Left colon (tissue), 2 donors: ENCODE measurements at regions not wholly inside any gene's neighbourhood (a gene's known extent, or its start where the extent isn't known, plus 50 kb on each side); places are given as distances from the start of the nearest gene placed in this dataset.

Source experiments
- ATAC-seq: fragments of 200-7000 bp; cut with Tn5 transposase; one replicate; pipeline ENCODE4 v1.9.1; 2020; ENCODE audit warnings: mild to moderate bottlenecking, moderate library complexity
- DNase-seq, 2 donors: peaks; one replicate each; pipeline ENCODE4 v3.0.0-alpha.2; 2020
- intact Hi-C, 2 donors: fragments of 100-400 bp; cut with DNase I in 1 of 2; cut with micrococcal nuclease in 1 of 2; formaldehyde crosslinking; loops; one replicate each; pipeline versions ENCODE4 v1.11.2 to v1.14.0; 2022; cut with DNase I, micrococcal nuclease
- donor health status: DM: no; HTN: no; CAD: no.
- donor health status: DM: yes; HTN: yes; CAD: no.

DNA sequence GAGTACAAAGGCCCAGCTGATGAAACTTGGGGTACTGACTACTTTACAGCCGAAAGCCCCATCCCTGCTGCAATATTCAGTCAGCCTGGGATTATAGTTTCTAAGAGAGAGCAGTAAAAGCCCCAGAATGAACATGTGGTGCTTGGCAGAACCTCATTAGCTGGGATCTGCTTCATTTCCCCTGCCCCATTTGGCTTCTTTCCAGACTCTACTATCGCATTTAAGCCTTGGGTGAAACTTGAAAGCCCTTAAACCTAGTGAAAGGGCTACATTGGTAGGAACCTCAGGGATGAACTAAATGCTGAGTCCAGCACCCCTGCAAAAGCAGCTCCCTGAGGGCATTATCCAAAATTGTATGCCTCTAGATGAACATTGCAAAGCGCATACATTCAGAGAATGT lies 631.1 kb downstream of the ACTL7B start:
- DNase-seq: no peak
- intact Hi-C loops: no loop called here

DNA sequence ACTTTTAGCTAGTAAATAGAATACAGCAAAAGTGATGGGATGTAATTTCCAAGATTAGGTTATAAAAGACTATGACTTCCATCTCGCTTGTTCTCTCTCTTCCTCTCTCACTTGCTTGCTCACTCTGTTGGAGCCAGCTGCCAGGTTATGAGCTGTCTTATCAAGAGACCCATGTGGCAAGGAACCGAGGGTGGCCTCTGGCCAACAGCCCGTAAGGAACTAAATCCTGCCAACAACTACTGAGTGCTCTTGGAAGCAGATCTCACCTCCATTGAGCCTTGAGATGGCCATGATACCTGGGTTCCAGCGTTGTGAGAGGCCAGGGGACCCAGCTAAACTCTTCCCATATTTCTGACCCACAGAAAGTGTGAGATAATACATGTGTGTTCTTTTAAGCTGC lies 636.1 kb downstream of the ACTL7B start:
- DNase-seq (no peak), ATAC-seq (peak; percentile 48)
- intact Hi-C loops: no loop called here

More for the DNA sequence above, 631.1 kb downstream of the ACTL7B start:
- ATAC-seq: no peak

DNA sequence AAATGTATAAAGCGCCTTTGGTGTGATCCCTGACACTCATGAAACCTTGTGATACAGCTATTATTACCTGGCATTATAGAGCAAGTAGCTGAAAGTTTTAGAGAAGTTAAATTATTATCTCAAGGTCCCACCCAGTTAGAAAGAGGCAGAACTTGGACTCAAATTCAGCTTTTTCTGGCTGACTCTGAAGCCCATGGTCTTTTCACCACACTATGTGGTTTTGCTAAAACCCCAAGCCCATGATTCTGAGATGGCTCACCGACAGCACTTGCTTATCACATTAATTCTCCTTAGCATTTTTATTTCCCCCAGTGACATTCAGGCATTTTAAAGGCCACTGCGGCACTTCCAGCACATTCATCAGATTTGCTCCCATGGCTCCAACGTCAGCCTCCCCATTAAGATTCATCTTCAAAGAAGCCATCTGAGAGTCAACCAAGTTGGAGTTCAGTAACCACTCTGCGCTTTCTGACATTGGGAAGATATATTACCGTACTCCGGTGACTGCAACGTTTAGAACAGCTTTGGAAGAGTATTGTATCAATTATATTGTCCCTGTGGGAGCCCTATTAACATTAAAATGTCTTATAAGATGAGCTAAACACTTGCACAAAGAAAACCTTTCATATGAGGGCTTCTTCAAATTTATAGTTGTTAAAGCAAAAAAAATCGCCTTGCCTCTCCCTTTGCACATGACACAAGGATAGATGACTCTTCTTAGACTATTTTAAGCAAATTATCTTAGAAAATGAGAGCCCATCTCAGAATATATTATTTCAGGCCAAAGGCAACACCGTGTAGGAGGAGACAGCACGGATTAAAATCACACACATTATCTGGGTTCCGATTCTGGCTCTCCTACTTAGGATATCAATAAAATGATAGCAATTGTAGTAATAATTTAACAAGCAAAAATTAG lies 638.1 kb downstream of the ACTL7B start:
- intact Hi-C loops: no loop called here
- DNase-seq (no peak), ATAC-seq (no peak)

DNA sequence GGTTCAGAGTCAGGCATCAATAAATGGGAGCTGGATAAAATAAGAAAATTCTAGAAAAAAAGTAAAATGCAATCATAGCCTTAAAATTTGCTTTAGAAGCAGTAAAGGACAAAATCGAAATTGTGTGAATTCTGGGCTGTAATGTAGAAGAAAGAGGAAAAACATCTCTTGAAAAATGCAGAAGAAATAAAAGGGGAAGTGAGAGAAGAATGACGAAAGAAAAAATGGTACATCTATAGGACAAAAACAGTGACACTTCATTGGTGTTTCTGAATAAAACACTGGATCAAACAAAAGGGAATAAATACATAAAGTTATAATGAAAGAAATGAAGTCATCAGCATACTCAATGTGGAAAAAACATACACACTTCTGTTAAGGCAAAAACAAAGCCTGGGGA lies 642.3 kb downstream of the ACTL7B start:
- DNase-seq: no peak
- ATAC-seq: no peak
- intact Hi-C loops: no loop called here

DNA sequence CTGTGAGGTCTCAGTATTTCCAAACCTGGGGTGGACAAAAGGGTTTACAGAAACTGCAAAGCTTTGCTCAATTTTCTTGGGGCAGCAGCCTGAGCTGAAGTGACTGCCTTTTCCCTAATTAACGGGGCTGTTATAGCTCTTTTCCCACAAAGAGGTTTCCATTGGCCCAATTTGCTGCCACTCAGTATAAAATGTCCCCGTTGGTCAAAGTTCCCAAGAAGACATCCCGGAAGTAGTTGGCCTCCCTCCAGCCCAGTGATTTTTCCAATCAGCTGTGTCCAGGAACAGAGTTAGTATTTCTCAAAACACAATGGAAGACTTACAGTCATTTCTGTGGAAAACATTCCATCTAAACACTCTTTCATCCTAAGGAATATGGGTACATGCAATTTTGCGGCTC lies 643.6 kb downstream of the ACTL7B start:
- no peak for ATAC-seq
- DNase-seq: peak in 1 of 2 donors; percentile 28
- intact Hi-C loops: no loop called here

DNA sequence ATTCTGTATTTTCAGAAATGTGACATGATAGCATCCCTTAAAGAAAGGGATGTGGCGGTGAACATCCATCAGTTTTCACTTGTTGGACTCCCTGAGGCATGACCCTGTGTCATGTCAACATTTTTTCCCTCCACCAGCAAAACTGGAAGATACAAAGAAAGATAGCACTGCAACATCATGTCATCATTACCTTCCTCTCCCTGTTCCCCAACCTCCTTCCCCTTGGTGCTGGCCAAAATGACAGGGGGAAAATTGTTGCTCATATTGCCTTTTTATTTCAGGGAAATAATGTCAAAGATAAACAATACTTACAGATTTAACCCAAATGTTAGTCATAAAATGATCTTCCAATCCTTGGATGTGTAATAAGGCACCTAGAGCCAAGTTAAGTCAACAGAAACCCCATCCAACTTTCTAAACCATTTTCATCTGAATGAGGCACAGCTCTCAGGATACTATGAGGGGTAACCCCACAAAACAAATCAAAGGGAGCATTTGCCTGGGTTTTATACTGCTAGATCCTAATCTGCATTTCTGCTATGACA lies 644.3 kb downstream of the ACTL7B start:
- DNase-seq (no peak), ATAC-seq (no peak)
- intact Hi-C loops: no loop called here

DNA sequence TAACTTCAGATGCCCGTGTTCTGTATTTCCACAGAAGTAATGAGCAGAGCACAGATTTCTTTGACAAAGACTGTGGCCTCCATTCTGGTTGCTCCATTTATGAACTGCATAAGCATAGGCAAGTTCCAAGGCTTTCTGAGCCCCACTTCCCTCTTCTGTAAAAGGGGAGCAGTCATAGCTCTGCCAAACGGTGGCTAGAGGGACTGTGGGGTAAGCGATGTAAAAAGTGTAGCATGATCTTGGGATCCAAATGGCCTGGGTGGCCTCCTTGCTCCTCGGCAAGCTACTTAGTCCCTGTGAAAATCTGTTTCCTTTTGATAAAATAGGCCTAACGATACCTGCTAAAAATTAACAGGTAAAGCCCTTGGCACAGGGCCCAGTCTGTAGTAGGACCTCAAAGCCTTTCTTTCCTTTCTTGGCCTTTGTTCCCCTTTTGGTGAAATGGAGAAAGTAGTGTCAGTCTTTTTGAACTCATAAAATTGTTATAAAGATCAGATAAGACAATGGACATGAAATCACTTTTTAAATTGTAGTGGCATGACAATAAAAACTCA lies 646.6 kb downstream of the ACTL7B start:
- DNase-seq: peak; percentile 81 to 90
- peak; percentile 87 for ATAC-seq
- intact Hi-C loops: no loop called here

DNA sequence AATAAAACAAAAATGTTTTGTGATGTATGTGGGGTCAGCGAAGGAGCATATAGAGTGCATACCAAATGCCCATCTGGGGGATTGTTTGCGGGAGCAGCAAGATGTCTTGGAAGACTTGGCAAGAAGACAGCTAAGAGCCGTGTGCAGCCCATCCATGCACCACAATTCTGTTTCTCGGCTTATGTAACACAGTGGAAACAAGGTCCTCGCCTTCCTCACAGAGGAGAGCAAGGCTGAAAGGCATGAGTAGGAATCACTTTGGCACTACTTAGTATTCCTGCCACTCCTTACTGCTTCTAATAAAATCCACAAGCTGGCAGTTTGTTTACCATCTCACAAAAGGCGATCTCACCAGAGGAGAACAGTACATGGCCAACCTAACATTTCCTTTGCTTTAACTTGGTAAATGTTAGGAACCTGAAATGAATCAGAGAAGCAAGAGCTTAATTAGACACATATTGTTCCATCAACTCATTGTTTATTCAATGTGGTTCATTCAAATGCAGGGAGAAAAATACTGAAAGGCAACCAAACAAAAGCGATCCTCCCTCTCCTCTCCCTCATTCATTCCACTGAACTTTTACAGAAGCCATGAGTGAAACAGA lies 648.1 kb downstream of the ACTL7B start:
- DNase-seq (no peak), ATAC-seq (peak; percentile 37)
- intact Hi-C loops: no loop called here

DNA sequence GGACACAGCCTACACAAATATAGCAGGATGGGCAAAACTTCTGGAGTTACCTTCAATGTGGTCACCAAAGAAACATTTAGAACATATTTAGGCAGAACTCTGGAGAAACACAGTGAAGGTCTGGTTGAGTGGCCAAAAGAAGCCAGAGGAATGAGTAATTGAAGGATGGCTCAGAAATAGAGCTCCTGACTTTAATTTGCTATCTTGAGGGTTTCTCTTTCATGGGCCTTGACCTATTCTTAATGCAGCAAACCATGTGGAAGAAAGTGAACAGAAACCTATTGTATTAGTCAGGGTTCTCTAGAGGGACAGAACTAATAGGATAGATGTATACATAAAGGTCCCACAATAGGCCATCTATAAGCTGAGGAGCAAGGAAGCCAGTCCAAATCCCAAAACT lies 650.5 kb downstream of the ACTL7B start:
- intact Hi-C loops: no loop called here
- ATAC-seq (no peak), DNase-seq (no peak)

DNA sequence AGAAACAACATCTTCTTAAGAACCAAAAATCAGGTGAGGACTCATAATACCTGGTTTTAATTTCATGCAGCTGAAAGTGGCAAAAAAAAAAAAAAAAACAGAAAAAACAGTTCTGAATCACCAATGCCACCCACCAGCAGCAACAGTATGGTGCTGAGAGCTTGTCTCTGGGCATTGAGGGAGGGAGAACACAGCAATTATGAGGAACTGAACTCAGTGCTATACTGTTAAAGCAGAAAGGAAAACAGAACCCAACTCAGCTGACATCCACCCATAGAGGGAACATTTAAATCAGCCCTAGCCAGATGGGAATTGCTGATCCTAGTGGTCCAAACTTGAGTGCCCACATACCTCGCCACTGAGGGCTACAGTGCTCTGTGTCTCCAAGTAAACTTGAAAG lies 657.9 kb downstream of the ACTL7B start:
- intact Hi-C loops: no loop called here
- ATAC-seq (no peak), DNase-seq (no peak)

DNA sequence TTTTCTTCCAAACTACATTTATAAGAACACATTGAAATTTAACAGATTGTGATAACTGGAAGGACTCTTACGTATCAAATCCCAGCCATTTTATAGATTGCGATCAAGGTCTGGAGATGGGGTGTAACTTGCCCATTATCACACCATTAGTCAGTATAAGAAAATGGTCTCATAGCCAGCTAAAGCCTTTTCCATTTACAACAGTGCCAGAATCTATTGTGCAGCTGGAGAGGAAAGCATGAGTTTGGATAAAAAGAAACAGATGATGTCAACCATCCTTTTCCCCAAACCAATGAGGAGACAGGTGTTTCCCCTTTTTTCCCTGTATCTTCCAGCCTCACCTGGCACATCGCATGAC lies 658.8 kb downstream of the ACTL7B start:
- ATAC-seq (no peak), DNase-seq (no peak)
- intact Hi-C loops: no loop called here

DNA sequence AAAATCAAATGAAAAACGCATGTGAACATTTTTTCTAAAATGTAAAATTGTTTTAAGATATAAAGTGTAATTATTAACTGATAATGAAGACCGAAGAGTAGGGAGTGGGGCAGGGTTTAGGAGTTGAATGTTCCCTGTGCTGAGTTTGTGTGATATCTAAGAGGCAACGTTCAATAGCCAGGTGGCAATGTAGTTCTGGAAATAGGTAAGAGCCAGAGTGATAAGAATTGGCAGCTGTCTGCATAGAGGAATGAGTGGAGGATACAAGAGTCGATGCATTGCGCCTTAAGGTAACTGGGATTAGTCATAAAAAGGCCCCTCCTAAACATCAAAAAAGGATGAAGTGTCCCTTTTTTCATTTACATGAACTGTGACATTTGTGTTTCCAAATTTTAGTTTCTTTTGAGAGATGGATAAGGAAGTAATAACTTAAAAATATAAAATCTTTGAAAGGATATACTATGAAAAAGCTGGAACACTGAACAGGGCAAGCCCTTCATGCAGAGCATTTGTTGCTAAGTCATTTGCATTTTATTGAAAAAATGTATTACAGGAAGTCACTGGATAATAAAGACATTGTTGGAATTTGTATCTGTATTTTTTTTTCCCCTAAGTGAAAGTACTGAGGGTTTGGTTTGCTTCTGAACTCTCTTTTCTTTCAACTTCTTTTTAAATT lies 659.3 kb downstream of the ACTL7B start:
- intact Hi-C loops: no loop called here
- no peak for DNase-seq
- peak; percentile 76 for ATAC-seq

DNA sequence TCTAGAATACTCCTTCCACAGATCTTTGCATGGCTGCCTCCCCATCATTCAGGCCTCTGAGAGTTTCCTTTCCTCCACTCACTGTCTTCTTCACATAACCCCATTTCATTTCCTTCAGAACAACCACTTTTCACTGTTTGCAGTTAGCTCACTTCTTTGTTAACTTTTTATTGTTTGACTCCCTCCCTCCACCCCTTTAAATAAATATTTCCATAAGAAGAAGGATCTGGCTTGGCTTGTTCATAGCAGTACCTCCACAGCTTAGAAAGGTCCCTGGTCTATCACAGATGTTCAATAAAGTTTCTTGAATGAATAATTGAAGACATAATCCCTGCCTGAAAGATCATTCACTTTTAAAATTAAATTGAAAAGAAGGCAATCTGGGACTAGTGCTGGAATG lies 661.6 kb downstream of the ACTL7B start:
- ATAC-seq: peak; percentile 87
- no peak for DNase-seq
- intact Hi-C loops: no loop called here

DNA sequence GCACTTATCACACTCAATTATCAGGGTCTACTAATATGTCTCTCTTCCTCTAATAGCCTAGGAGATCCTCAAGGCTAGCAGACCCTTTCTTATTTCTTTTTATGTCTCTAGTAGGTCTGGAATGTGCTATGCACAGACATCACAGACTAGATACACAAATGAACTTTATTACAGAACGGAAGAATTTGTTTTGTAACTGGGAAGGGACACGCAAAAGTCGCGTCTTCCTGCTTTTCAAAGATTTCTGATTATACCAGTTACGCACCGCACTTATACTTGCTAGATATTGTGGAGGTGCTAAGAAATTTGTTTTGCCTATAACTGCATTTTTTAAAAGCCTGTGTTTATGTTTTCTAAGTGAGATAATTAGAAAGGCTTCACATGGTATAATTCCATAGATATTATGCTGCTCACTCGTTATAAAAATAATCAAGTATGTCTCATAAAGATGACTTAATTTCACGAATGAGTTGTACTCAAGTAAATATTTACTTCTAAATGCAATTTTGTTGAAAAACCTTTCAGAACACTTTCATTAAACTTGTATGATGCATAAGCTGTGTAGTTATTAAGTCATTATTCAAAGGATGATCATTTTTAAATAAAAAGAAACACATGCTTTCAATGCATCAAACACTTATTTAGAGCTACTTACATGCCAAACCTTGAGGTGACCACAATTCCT lies 662.6 kb downstream of the ACTL7B start:
- ATAC-seq (no peak), DNase-seq (no peak)
- intact Hi-C loops: no loop called here

DNA sequence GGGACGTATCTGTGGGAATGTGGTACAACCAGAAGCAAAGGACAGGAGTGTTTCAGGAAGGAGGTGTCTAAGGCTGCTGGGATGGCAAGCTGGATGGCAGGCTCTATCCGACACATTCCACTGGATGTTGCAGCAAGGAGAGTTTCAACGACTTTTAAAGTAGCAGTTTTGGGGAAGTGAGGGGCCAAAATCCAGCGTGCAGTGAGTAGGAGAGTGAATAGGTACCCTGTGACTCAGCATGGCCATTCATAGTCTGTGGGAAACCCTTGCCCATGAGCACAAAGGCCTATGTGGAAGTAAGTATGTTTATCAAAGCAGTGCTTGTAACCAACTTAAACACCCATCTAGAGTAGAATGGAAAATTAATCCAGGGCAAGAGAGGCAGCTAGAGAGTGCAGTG lies 664.7 kb downstream of the ACTL7B start:
- DNase-seq (no peak), ATAC-seq (no peak)
- intact Hi-C loops: no loop called here

DNA sequence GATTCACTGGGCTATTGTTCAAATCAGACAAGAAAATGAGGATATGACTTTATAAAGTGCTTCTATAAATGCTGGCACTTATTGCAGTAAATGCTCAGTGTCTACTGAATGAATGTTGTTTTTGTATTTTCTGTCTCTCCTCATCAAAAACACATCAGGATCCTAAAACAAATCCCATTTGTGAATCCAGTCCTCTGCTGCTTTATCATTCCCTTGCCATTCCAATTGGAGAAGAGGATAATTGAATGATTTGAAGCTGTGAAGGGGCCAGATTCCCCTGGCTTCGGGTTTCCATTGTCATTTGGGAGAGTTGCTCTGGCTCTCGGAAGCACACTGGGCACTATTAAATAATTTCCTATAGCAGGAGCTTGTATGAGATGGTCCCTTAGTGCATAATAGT lies 666.8 kb downstream of the ACTL7B start:
- ATAC-seq: no peak
- DNase-seq: no peak
- intact Hi-C loops: no loop called here

DNA sequence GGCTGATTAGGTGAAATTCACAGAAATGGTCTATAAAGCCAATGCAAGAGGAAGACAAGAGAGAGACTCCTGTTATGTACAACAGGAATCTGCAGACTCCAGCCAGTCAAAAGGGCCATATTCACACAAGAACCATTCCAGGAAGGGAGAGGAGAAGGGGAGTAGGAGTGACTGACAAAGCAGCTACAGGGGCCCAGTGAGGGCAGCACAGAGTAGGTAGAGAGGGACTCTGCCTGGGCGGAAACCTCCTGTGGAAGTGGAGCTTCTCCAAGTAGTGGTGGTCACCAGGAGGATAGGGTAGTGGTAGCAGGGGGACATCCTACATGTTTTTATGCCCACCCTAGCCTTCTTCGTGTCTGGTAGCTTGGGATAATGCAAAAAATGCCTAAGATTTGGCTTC lies 667.3 kb downstream of the ACTL7B start:
- no peak for ATAC-seq
- intact Hi-C loops: no loop called here
- DNase-seq: no peak

DNA sequence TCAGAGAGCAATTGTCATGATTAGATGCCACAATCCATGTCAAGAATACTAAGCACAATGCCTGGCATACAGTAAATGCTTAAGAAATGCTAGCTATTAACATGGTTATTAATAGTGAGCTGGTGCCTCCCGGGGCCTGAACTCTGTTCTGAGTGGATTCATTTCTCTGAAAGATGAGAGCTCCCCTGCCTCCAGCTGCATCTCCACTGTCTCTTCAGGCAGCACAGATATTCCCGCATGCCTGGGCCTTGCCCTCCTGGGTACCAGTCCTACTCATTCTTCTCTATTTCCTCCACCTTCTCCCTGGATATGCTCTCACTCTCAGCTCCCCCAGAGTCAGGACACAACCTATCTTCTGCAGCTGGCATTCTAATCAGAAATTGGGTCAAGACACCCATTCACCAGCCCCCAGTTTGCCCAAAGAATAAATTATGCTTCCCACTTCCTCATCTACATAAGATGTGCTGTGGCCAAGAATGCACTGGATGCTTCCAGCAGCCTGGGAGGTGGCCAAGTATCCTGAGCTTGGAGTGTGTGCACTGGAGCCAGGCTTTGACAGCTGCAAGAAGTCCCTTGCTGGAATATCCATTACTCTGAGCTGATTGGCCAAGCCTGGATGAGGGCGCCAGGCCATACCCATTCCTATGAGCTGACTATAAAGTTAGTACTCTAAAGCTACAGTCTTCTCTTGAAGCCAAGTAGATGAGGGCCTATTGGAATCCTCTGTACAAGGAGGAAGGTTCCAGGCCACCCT lies 669.0 kb downstream of the ACTL7B start:
- DNase-seq: peak; percentile 28 to 35
- ATAC-seq: peak; percentile 20

More for the DNA sequence above, 669.0 kb downstream of the ACTL7B start:
- intact Hi-C loops: no loop called here
